K562 (cell line): ENCODE measurements at regions not wholly inside any gene's neighbourhood (a gene's known extent, or its start where the extent isn't known, plus 50 kb on each side); places are given as distances from the start of the nearest gene placed in this dataset.

Source experiments
- CHD1 ChIP-seq: fragments of 200-600 bp; sonication (generic); IDR thresholded peaks from one replicate; pipeline ENCODE4 v1.6.1; 2012; ENCODE audit warnings: mild to moderate bottlenecking, moderate library complexity, low read length, inconsistent platforms
- EGR1 ChIP-seq: fragments of 450-650 bp; conservative IDR thresholded peaks from 2 replicates; pipeline ENCODE4 v1.6.1; 2017; ENCODE audit warnings: mild to moderate bottlenecking
- FOXA1 ChIP-seq: fragments of 450-650 bp; IDR thresholded peaks from 2 replicates; pipeline ENCODE4 v1.6.1; 2016; ENCODE audit warnings: mild to moderate bottlenecking, borderline replicate concordance
- FOXA3 ChIP-seq, 2 experiments: fragments of 450-650 bp in 1 of 2; sonication (generic) in 1 of 2; formaldehyde crosslinking; IDR thresholded peaks in 1 of 2; conservative IDR thresholded peaks in 1 of 2; 2 replicates each; pipeline versions ENCODE4 v1.4.0 to v1.8.0; 2020 to 2022; ENCODE audit warnings: mild to moderate bottlenecking in 2 of 2, missing genetic modification reagents in 1 of 2
- GABPB1 ChIP-seq: sonication (generic); formaldehyde crosslinking; IDR thresholded peaks from 2 replicates; pipeline ENCODE4 v1.8.0; 2022; ENCODE audit warnings: mild to moderate bottlenecking, missing genetic modification reagents
- MITF ChIP-seq: IDR thresholded peaks from 2 replicates; pipeline ENCODE4 v1.6.1; 2014; ENCODE audit warnings: antibody characterized with exemption
- NEUROD1 ChIP-seq: fragments of 150-350 bp; IDR thresholded peaks from 2 replicates; pipeline ENCODE4 v1.6.1; 2014; ENCODE audit warnings: borderline replicate concordance, low read length, low read depth; ENCODE audit not compliant: partially characterized antibody
- PCBP1 ChIP-seq: fragments of 200-400 bp; formaldehyde crosslinking; IDR thresholded peaks from 2 replicates; pipeline ENCODE4 v1.6.1; 2018; ENCODE audit warnings: mild to moderate bottlenecking, low read depth, low read length; ENCODE audit not compliant: poor library complexity, severe bottlenecking
- PHB2 ChIP-seq: fragments of 450-650 bp; IDR thresholded peaks from 2 replicates; pipeline ENCODE4 v1.6.1; 2017; ENCODE audit warnings: low read depth
- SP1 ChIP-seq: sonication (generic); formaldehyde crosslinking; IDR thresholded peaks from 2 replicates; pipeline ENCODE4 v1.8.1; 2022; ENCODE audit warnings: mild to moderate bottlenecking, missing genetic modification reagents
- TSC22D4 ChIP-seq: fragments of 450-650 bp; IDR thresholded peaks from 2 replicates; pipeline ENCODE4 v1.6.1; 2016; ENCODE audit warnings: missing genetic modification characterization, missing biosample characterization, control low read depth
- ZNF274 ChIP-seq: IDR thresholded peaks from 2 replicates; pipeline ENCODE4 v1.6.1; 2011; ENCODE audit warnings: low read depth, mild to moderate bottlenecking, low read length, moderate library complexity, borderline replicate concordance
- ZNF449 ChIP-seq: fragments of 250-450 bp; sonication (Bioruptor Pico); IDR thresholded peaks from 2 replicates; pipeline ENCODE4 v1.8.0; 2022; ENCODE audit warnings: moderate library complexity, mild to moderate bottlenecking, inconsistent platforms
- ZNF592 ChIP-seq: fragments of 450-650 bp; IDR thresholded peaks from 2 replicates; pipeline ENCODE4 v1.6.1; 2017; ENCODE audit warnings: antibody characterized with exemption, mild to moderate bottlenecking

DNA sequence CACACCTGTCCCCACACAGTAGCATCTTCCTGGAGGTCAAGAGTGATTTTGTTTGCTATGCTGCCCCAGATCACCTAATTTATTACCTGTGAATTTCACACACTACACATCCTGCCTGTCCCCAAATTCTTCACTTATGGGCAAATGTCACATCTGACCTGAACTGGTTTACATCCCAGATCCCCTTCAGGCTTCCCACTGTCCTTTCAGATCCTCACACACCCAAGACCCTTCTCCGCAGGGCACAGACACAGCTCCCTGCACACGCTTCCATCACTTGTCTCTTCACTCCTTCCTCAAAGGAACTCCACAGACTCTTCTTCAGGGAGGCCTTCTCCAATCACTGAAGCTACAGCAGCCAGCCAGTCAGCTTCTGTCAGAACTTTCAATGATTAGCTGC lies 118.7 kb upstream of the IGLL5 start (continued):
- no peak for TF ChIP-seq ZNF592
- TF ChIP-seq PCBP1: no peak
- no peak for TF ChIP-seq CHD1
- no peak for TF ChIP-seq ZNF449 (CRISPR knock-in tag)
- no peak for TF ChIP-seq FOXA3 (CRISPR knock-in tag; conservative IDR thresholded peaks at IDR 0.05 in 1 of 2, IDR thresholded peaks at IDR 0.05 in 1 of 2)
- no peak for TF ChIP-seq ZNF274
- no peak for TF ChIP-seq FOXA1
- TF ChIP-seq SP1 (CRISPR knock-in tag): no peak
- no peak for TF ChIP-seq EGR1
- TF ChIP-seq TSC22D4: no peak
- TF ChIP-seq PHB2: no peak
- TF ChIP-seq NEUROD1: no peak
- TF ChIP-seq GABPB1: no peak
- no peak for TF ChIP-seq MITF
